ENCODE measurements at regions not wholly inside any gene's neighbourhood (a gene's known extent, or its start where the extent isn't known, plus 50 kb on each side); places are given as distances from the start of the nearest gene placed in this dataset.

- DNase-seq (ENCODE audit: low spot score), result peak; percentile 41
Observed at GRCh38 chr19:29263305-29264135, 50.6 kb upstream of the UQCRFS1 start.

- DNase-seq (ENCODE audit: low spot score), result no peak
Observed at GRCh38 chr19:29264897-29265296, 51.9 kb upstream of the UQCRFS1 start.

DNA sequence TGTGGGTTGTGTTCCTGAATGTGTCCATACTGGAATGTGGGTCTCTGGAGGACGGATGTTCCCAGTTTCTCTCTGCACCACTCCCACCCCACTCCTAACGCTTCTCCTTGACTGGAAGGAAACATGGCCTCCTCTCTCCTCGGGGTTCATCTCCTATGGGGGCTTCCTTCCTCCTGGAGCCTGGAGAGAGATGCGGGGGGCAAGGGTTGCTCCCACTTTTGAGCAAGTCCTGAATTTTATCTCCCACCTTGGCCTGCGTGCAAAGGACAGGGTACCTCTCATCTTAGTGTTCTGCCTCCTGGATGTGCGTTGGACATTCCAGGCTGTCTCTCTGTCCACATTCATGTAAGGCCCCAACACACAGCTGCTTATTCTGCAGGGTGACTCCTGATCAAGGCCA, 52.5 kb upstream of the UQCRFS1 start:
- DNase-seq (ENCODE audit: low spot score), result no peak

DNA sequence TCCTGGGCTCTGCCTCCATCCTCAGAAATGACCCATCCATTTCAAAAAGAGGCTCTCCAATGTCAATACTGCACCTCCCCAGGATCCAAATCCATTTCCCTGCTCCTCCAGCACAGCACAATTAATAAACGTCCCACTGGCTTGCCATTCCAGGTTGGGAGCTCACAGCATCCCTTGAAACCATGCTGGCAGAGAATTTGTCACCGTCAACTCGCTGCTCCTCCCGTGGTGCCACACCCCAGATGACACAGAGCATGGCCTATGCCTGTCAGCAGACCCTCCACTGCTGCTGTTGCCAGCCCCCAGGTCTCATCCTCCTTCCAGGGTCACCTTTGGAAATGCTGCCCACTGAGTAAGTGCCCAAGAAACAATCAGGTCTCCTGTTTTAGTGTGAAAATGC, 53.0 kb upstream of the UQCRFS1 start:
- DNase-seq (ENCODE audit: low spot score), result no peak

DNA sequence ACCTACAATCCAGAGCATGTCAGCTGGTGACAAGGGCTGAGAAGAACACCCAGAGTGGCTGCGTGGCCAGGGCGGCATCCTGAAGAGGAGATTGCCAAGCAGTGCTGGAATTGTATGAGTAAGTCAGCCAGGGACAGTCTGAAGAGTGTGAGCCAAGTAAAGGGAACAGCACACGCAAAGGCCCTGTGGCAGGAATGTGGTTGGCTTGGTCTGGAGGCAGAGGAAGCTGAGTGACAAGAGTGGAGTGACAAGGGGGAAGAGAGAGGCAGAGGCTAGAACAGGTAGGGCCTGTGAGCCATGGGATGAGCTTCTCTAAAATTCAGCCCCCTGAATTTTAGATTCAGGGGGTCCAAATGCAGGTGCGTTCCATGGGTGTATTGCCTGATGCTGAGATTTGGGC, 53.7 kb upstream of the UQCRFS1 start:
- no peak for DNase-seq (ENCODE audit: low spot score)

DNA sequence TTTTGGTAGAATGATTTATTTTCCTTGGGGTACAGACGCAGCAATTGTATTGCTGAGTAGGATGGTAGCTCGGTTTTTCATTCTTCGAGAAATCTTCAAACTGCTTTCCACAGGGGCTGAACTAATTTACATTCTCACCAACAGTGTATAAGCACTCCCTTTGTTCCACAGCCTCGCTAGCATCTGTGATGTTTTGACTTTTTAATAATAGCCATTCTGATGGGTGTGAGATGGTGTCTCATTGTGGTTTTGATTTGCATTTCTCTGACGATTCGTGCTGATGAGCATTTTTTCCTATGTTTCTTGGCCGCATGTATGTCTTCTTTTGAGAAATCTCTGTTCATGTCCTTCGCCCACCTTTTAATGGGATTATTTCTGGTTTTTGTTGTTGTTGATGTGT, 54.8 kb upstream of the UQCRFS1 start:
- no peak for DNase-seq (ENCODE audit: low spot score)

DNA sequence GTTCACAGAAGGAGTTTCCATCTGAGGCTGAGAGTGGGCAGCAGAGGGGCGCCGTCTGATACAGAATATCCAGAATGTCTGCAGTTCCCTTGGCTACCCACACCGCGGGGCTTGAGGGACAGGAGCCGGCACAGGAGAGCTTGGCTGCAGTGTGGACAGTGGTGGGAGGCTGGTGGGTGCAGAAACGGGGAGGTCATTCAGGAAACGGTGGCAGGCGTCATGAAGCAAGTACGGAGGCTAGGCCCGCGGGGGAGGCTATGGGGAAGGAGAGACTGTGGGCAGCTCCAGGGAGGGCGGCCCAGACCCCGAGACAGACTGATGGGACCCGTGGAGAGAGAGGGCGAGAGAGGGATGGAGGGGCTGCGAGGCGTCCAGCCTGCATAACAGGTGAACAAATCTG, 55.2 kb upstream of the UQCRFS1 start:
- DNase-seq (ENCODE audit: low spot score), result no peak

- DNase-seq (ENCODE audit: low spot score), result no peak
Observed at GRCh38 chr19:29268721-29269393, 55.9 kb upstream of the UQCRFS1 start.

DNA sequence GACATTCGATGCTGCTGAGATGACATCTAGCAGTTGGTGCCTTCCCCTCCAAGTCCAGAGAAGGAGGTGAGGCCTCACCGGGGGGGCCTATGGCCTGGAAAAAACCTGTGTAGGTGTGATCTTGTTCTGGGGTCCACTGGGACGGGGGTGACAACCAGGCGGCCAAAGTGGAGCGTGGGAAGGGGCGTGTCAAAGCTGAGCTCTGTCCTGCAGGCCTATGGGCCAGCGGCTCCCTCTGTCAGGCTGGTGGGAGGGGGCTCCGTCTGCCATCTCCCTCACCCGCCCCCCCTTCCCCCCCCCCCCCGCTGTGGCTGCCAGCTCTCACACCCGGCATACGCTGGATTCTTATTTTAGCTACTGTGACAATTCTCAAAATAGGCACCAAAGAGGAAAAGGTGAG, 56.7 kb upstream of the UQCRFS1 start:
- DNase-seq (ENCODE audit: low spot score), result no peak

DNA sequence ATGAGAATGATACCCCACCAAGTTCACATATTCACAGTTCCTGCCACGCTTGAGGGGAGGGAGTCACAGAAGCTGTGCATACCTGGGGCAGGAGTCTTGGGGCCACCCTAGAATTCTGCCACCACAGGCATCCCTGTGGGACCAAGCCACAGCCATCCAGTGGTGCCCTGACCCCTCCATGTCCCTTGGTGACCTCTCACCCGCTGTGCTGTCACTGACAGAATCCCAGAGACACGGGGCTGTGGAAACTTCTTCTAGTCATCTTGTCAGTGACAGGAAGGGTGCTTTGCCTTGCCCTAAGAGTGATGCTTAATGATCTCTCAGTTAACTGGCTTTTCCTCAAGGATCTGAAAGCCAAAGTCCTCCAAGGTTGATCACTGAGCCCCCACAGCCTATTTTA, 58.4 kb upstream of the UQCRFS1 start:
- no peak for DNase-seq (ENCODE audit: low spot score)

DNA sequence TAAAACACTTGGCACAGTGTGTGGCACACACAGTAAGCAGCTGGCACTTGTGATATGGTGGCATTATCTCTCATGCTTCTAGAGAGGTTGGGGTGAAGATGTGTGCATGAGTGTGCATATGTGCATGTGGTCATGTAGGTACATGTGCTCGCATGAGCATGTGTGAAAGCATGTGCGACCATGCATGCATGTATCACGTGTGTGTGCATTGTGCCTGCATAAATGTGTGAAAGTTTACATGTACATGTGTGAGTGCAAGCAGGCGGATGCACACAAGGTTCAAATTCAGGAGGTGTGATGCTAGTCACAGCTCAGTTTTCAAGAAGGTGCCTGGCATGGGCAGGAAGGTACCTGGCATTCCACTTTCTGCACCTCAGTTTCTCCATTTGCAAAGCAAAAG, 59.0 kb upstream of the UQCRFS1 start:
- DNase-seq (ENCODE audit: low spot score), result no peak

DNA sequence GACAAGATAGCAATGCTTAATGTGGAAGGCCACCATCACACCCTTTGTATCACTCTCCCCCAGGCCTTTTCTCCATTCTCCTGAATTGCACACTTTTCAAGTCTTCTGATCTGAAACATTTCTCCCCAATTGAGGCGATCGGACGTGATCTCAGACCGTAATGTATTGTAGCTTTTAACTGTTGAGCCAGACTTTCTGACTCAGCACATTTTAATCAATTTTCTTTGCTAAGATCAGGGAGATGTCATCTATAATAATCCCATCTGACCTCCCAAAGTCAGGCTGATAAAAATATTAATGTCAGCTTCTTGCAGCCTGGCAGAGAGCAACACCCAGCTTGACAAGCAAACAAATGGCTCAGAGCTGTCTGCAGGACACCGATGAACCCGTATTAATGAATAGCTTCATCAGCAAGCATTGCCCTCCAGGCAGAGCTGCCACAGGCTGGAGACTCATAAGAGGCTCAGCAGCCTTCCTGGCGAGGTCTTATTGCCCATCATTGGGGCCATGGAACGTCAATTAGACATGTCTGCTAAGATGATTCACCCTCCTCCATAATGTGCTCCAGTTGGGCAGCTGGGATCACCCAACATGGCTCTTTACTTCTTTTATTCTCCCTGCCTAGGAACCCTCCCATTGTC, 60.2 kb upstream of the UQCRFS1 start:
- no peak for DNase-seq (ENCODE audit: low spot score)

- DNase-seq (ENCODE audit: low spot score), result no peak
Observed at GRCh38 chr19:29275266-29275665, 62.3 kb upstream of the UQCRFS1 start.

DNA sequence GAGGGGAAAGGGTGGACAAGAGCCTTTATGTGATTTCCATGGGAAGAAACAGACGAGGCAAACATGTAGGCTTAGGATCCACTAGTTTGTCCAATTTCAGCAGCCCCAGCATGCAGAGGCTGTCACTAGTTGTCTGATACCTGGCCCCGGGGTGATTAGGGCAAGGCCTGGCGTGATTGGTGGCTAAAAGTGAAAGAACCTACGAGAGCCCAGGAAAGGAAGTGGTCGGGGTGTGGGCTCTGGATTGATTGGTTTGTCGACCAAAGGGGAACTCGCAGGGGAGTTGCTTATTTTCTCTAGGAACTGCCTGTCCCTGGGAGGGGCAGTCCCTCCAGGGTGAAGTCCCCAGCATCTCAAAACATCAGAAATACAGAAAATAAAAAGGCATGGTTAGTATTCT, 64.2 kb upstream of the UQCRFS1 start:
- DNase-seq (ENCODE audit: low spot score), result no peak

GRCh38 chr19:29278716-29279115, 65.8 kb upstream of the UQCRFS1 start:
- no peak for DNase-seq (ENCODE audit: low spot score)

- DNase-seq (ENCODE audit: low spot score), result no peak
Observed at GRCh38 chr19:29283366-29283765, 70.4 kb upstream of the UQCRFS1 start.

- DNase-seq (ENCODE audit: low spot score), result no peak
Observed at GRCh38 chr19:29285187-29285687, 72.3 kb upstream of the UQCRFS1 start.

GRCh38 chr19:29285878-29286277, 72.9 kb upstream of the UQCRFS1 start:
- no peak for DNase-seq (ENCODE audit: low spot score)

GRCh38 chr19:29287061-29287460, 74.1 kb upstream of the UQCRFS1 start:
- DNase-seq (ENCODE audit: low spot score), result no peak

GRCh38 chr19:29288256-29288655, 75.3 kb upstream of the UQCRFS1 start:
- DNase-seq (ENCODE audit: low spot score), result no peak

DNA sequence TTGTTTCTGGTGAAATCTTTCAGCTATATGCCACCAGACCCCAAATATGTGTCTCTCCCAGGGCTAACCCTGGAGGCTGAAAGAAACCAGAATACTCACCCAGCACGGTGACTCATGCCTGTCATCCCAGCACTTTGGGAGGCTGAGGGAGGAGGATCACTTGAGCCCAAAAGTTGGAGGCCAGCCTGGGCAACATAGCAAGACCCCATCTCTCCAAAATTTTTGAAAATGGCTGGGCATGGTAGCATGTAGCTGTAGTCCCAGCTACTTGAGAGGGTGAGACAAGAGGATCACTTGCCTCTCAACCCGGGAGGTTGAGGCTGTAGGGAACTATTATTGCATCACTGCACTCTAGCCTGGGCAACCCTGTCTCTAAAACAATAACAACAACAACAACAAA, 76.1 kb upstream of the UQCRFS1 start:
- no peak for DNase-seq (ENCODE audit: low spot score)

DNA sequence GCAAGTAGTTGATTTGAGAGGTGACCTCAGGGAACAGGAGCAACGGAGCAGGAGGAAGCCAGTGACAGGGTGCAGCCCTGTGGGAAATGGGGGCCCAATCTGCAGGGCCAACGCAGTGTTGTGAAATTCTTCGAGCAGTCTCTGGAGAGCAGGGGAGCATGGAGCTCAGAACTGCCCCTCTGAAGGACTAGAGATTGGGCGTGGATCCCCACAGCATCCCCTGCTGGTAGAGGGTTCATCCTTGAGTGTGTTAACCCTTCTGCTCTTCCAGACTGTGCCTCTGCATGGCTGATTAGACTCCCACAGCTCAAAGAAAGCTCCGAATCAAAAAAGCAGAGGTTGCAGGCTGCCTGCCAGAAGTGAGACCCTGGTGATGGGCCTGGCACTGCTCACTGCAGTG, 77.9 kb upstream of the UQCRFS1 start:
- DNase-seq (ENCODE audit: low spot score), result no peak

- DNase-seq (ENCODE audit: low spot score), result no peak
Observed at GRCh38 chr19:29292153-29292552, 79.2 kb upstream of the UQCRFS1 start.
